GM23338 (cell line): ENCODE measurements at regions not wholly inside any gene's neighbourhood (a gene's known extent, or its start where the extent isn't known, plus 50 kb on each side); places are given as distances from the start of the nearest gene placed in this dataset.

ENCODE experiments used
- ATAC-seq: fragments of 200-7000 bp; cut with Tn5 transposase; 3 replicates; pipeline ENCODE4 v1.9.1; 2020
- DNase-seq: peaks from one replicate; pipeline ENCODE4 v3.0.0-alpha.2; 2015; ENCODE audit warnings: low spot score
- H2AFZ ChIP-seq: fragments of 200-600 bp; sonication (generic); 2 replicates; pipeline ENCODE4 v1.8.0; 2016; ENCODE audit warnings: antibody characterized with exemption, mild to moderate bottlenecking, moderate library complexity
- H3F3A ChIP-seq: fragments of 200-600 bp; sonication (generic); replicated peaks from 2 replicates; pipeline ENCODE4 v1.8.0; 2017; ENCODE audit warnings: antibody characterized with exemption, mixed run types, low read depth
- H3K27ac ChIP-seq: fragments of 200-600 bp; sonication (generic); 2 replicates; pipeline ENCODE4 v1.6.1; 2016; ENCODE audit warnings: low read depth
- H3K27me3 ChIP-seq: fragments of 200-600 bp; sonication (generic); 2 replicates; pipeline ENCODE4 v1.8.0; 2016; ENCODE audit warnings: mild to moderate bottlenecking, mixed run types, moderate library complexity; ENCODE audit not compliant: insufficient read depth
- H3K36me3 ChIP-seq: fragments of 200-600 bp; sonication (generic); 2 replicates; pipeline ENCODE4 v1.8.0; 2016; ENCODE audit warnings: mild to moderate bottlenecking; ENCODE audit not compliant: insufficient read depth
- H3K4me1 ChIP-seq: fragments of 200-600 bp; sonication (generic); 2 replicates; pipeline ENCODE4 v1.8.0; 2016; ENCODE audit warnings: mild to moderate bottlenecking, moderate library complexity; ENCODE audit not compliant: insufficient read depth
- H3K4me2 ChIP-seq: fragments of 200-600 bp; sonication (generic); 2 replicates; pipeline ENCODE4 v1.7.1; 2017; ENCODE audit warnings: mixed run types
- H3K4me3 ChIP-seq: fragments of 200-600 bp; sonication (generic); 2 replicates; pipeline ENCODE4 v1.6.1; 2016; ENCODE audit warnings: mixed run types
- H3K79me2 ChIP-seq: fragments of 200-600 bp; sonication (generic); replicated peaks from 2 replicates; pipeline ENCODE4 v1.8.0; 2017; ENCODE audit warnings: mild to moderate bottlenecking; ENCODE audit not compliant: insufficient read depth
- H3K9me2 ChIP-seq: fragments of 200-600 bp; sonication (generic); 2 replicates; pipeline ENCODE4 v1.8.0; 2017; ENCODE audit not compliant: insufficient read depth
- H4K20me1 ChIP-seq: fragments of 200-600 bp; sonication (generic); replicated peaks from 2 replicates; pipeline ENCODE4 v1.8.0; 2017; ENCODE audit warnings: mild to moderate bottlenecking; ENCODE audit not compliant: insufficient read depth
- H3K27ac Mint-ChIP-seq: 2 replicates; pipeline ENCODE4 v1.8.0; 2020; ENCODE audit warnings: inconsistent platforms, mild to moderate bottlenecking, moderate library complexity, mixed read lengths
- H3K27me3 Mint-ChIP-seq: 3 replicates; pipeline ENCODE4 v1.8.0; 2022; ENCODE audit warnings: low read depth, mild to moderate bottlenecking, moderate library complexity, mixed read lengths, inconsistent platforms; ENCODE audit not compliant: insufficient read depth, poor library complexity
- H3K36me3 Mint-ChIP-seq: 3 replicates; pipeline ENCODE4 v1.8.0; 2021; ENCODE audit warnings: low read depth, mild to moderate bottlenecking, inconsistent platforms, moderate library complexity, mixed read lengths
- H3K4me1 Mint-ChIP-seq: 3 replicates; pipeline ENCODE4 v1.8.0; 2020; ENCODE audit warnings: mild to moderate bottlenecking, inconsistent platforms, mixed read lengths
- H3K4me3 Mint-ChIP-seq: 3 replicates; pipeline ENCODE4 v1.8.0; 2021; ENCODE audit warnings: moderate library complexity, mild to moderate bottlenecking, inconsistent platforms, mixed read lengths
- H3K9me3 Mint-ChIP-seq: 3 replicates; pipeline ENCODE4 v1.8.0; 2020; ENCODE audit warnings: moderate library complexity, mild to moderate bottlenecking, inconsistent platforms, mixed read lengths
- CREB1 ChIP-seq: fragments of 250-450 bp; sonication (Bioruptor Pico); IDR thresholded peaks from 2 replicates; pipeline ENCODE4 v1.5.0; 2020; ENCODE audit warnings: low read depth, mild to moderate bottlenecking, moderate library complexity
- CTCF ChIP-seq, 2 experiments: fragments of 200-600 bp in 1 of 2; sonication (generic) in 1 of 2; conservative IDR thresholded peaks; 2 replicates each; pipeline versions ENCODE4 v1.5.1 to v1.6.1; 2016 to 2017; ENCODE audit warnings: antibody characterized with exemption in 2 of 2, low read depth in 2 of 2, mild to moderate bottlenecking in 2 of 2, moderate library complexity in 1 of 2
- EZH2 ChIP-seq: fragments of 200-600 bp; sonication (generic); IDR thresholded peaks from one replicate; pipeline ENCODE4 v1.8.0; 2017; ENCODE audit warnings: antibody characterized with exemption, mild to moderate bottlenecking, low read depth; ENCODE audit not compliant: unreplicated experiment
- EZH2phosphoT487 ChIP-seq: fragments of 200-600 bp; sonication (generic); IDR thresholded peaks from one replicate; pipeline ENCODE4 v1.8.1; 2018; ENCODE audit warnings: antibody characterized with exemption; ENCODE audit not compliant: unreplicated experiment
- NANOG ChIP-seq: IDR thresholded peaks from 2 replicates; pipeline ENCODE4 v1.6.1; 2016; ENCODE audit warnings: antibody characterized with exemption, borderline replicate concordance
- POLR2AphosphoS5 ChIP-seq: IDR thresholded peaks from 2 replicates; pipeline ENCODE4 v1.6.1; 2016; ENCODE audit warnings: antibody characterized with exemption, low read depth
- ZNF114 ChIP-seq: fragments of 250-450 bp; sonication (Bioruptor Pico); IDR thresholded peaks from 2 replicates; pipeline ENCODE4 v1.5.0; 2020; ENCODE audit warnings: mild to moderate bottlenecking, moderate library complexity
- ZNF331 ChIP-seq: fragments of 250-450 bp; sonication (Bioruptor Pico); IDR thresholded peaks from 2 replicates; pipeline ENCODE4 v1.5.0; 2020; ENCODE audit warnings: low read depth, mild to moderate bottlenecking, moderate library complexity
- ZNF462 ChIP-seq: fragments of 250-450 bp; sonication (Bioruptor Pico); IDR thresholded peaks from 2 replicates; pipeline ENCODE4 v1.5.0; 2020; ENCODE audit warnings: mild to moderate bottlenecking, moderate library complexity

- H3K36me3 Mint-ChIP-seq = no peaks in the 10 kb centered on the region
- Histone ChIP-seq H4K20me1 (no peaks in the 10 kb centered on the region), H3K27me3 (no peaks in the 10 kb centered on the region), H3K4me1 (no peaks in the 10 kb centered on the region), H3K79me2 (no peaks in the 10 kb centered on the region), H3K36me3 (no peaks in the 10 kb centered on the region), H3K27ac (no peak overlapping the region), H3K9me2 (peaks cover 10% of the 10 kb centered on the region), H3K4me2 (no peak overlapping the region), H3K4me3 (no peak overlapping the region), H2AFZ (no peak overlapping the region), H3F3A (no peaks in the 10 kb centered on the region)
- no peaks in the 10 kb centered on the region for H3K4me1 Mint-ChIP-seq
- TF ChIP-seq ZNF114 (CRISPR knock-in tag) (no peak), CREB1 (no peak), ZNF331 (CRISPR knock-in tag) (no peak), ZNF462 (CRISPR knock-in tag) (no peak), EZH2 (no peak), EZH2phosphoT487 (no peak), NANOG (no peak)
- H3K27me3 Mint-ChIP-seq = no peaks in the 10 kb centered on the region
- DNase-seq (no peak), ATAC-seq (no peak)
- H3K27ac Mint-ChIP-seq = no peak overlapping the region
- H3K9me3 Mint-ChIP-seq = no peaks in the 10 kb centered on the region
- H3K4me3 Mint-ChIP-seq = no peak overlapping the region
These were observed 563.3 kb downstream of the GATA3 start for GRCh38 chr10:8617792-8618191.

- no peak for ATAC-seq
- no peak overlapping the region for H3K27ac ChIP-seq
- no peak overlapping the region for H3K4me2 ChIP-seq
- no peaks in the 10 kb centered on the region for H3K79me2 ChIP-seq
- no peak overlapping the region for H3K27ac Mint-ChIP-seq
- no peaks in the 10 kb centered on the region for H4K20me1 ChIP-seq
- no peaks in the 10 kb centered on the region for H3K27me3 ChIP-seq
- H3K4me1 Mint-ChIP-seq = no peaks in the 10 kb centered on the region
- H3K9me2 ChIP-seq = peaks cover 10% of the 10 kb centered on the region
- H3K9me3 Mint-ChIP-seq = no peaks in the 10 kb centered on the region
- H2AFZ ChIP-seq = no peak overlapping the region
- H3K4me3 Mint-ChIP-seq = no peak overlapping the region
- H3K36me3 Mint-ChIP-seq = no peaks in the 10 kb centered on the region
- no peak for DNase-seq
- no peaks in the 10 kb centered on the region for H3K4me1 ChIP-seq
- H3K27me3 Mint-ChIP-seq = no peaks in the 10 kb centered on the region
- H3F3A ChIP-seq = no peaks in the 10 kb centered on the region
- H3K4me3 ChIP-seq = no peak overlapping the region
- no peaks in the 10 kb centered on the region for H3K36me3 ChIP-seq
- TF ChIP-seq CTCF (conservative IDR thresholded peaks at IDR 0.05; ENCODE audit: low read depth in 2 of 2) (no peak), NANOG (no peak), POLR2AphosphoS5 (no peak), CREB1 (no peak), ZNF331 (CRISPR knock-in tag) (no peak)
These were observed 564.3 kb downstream of the GATA3 start for GRCh38 chr10:8618834-8619233.
